Colonic mucosa (tissue), 4 donors: ENCODE measurements at regions not wholly inside any gene's neighbourhood (a gene's known extent, or its start where the extent isn't known, plus 50 kb on each side); places are given as distances from the start of the nearest gene placed in this dataset.

ENCODE experiments used
- DNase-seq: peaks from one replicate; pipeline ENCODE4 v3.0.0-alpha.2; 2020
- H3K27ac ChIP-seq: fragments of 200-600 bp; one replicate; pipeline ENCODE4 v1.8.0; 2021
- H3K27me3 ChIP-seq: fragments of 200-600 bp; one replicate; pipeline ENCODE4 v1.8.0; 2021
- H3K36me3 ChIP-seq: fragments of 200-600 bp; one replicate; pipeline ENCODE4 v1.8.0; 2021
- H3K4me1 ChIP-seq: fragments of 200-600 bp; one replicate; pipeline ENCODE4 v1.8.0; 2021; ENCODE audit warnings: mild to moderate bottlenecking
- H3K4me3 ChIP-seq: fragments of 200-600 bp; one replicate; pipeline ENCODE4 v1.8.0; 2021
- H3K9ac ChIP-seq, 2 donors: one replicate each; pipeline ENCODE4 v1.7.0; 2013; ENCODE audit warnings: control low read depth in 2 of 2, low read depth in 2 of 2, low read length in 2 of 2
- H3K9me3 ChIP-seq: fragments of 200-600 bp; one replicate; pipeline ENCODE4 v1.8.0; 2021
- intact Hi-C: fragments of 100-400 bp; cut with DNase I; formaldehyde crosslinking; loops from one replicate; pipeline ENCODE4 v1.14.1; 2022
- TF ChIP-seq, protein P1 (sequence below): fragments of 200-600 bp; IDR thresholded peaks from one replicate; pipeline ENCODE4 v1.8.0; 2022; ENCODE audit warnings: antibody characterized with exemption, mild to moderate bottlenecking
- donor health status: healthy.
- donor health status: DM: no; HTN: no; CAD: no.
- donor health status: DM: no; HTN: no; CAD: no.

DNA sequence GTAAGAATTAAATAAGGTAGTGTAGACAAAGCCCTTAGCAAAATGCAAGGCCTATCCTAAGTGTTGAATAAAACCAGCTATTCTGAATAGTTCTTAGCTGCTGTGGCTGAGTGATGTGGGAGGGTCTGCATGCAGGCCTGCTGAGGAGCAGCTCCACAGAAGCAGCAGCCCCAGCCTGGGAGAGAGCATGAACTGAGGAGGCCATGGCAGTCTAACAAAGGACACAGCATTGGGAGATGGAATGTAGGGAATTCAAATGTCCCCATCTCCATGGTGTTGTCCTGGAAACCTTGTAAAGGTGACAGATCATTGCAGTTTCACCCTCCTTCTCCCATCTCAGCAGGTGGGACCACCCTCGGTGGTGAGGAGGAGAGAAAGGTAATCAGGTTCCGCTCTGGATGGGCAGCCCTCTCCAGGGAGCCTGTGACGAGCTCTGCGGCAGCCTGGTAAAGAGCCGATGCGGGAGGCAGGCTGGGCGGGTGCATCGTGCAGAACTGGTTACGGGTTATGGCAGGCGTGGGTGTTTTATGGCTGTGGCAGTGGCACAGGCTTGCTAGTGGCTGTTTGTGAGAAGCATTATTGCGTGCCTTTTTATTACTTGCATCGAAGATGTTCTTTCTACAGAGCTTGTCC, 199.9 kb upstream of the GLRA1 start:
- no peak overlapping the region for H3K4me3 ChIP-seq
- H3K9me3 ChIP-seq = no peaks in the 10 kb centered on the region
- no peaks in the 10 kb centered on the region for H3K27me3 ChIP-seq
- no peak for DNase-seq
- no peak overlapping the region for H3K9ac ChIP-seq
- H3K36me3 ChIP-seq = no peaks in the 10 kb centered on the region
- H3K4me1 ChIP-seq = no peaks in the 10 kb centered on the region
- no peak overlapping the region for H3K27ac ChIP-seq
- TF ChIP-seq, protein P1, sequence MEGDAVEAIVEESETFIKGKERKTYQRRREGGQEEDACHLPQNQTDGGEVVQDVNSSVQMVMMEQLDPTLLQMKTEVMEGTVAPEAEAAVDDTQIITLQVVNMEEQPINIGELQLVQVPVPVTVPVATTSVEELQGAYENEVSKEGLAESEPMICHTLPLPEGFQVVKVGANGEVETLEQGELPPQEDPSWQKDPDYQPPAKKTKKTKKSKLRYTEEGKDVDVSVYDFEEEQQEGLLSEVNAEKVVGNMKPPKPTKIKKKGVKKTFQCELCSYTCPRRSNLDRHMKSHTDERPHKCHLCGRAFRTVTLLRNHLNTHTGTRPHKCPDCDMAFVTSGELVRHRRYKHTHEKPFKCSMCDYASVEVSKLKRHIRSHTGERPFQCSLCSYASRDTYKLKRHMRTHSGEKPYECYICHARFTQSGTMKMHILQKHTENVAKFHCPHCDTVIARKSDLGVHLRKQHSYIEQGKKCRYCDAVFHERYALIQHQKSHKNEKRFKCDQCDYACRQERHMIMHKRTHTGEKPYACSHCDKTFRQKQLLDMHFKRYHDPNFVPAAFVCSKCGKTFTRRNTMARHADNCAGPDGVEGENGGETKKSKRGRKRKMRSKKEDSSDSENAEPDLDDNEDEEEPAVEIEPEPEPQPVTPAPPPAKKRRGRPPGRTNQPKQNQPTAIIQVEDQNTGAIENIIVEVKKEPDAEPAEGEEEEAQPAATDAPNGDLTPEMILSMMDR = no peak
- intact Hi-C loops = no loop called here

GRCh38 chr5:152118676-152119470, 194.2 kb upstream of the GLRA1 start:
- intact Hi-C loops = no loop called here
- no peak overlapping the region for H3K9ac ChIP-seq
- DNase-seq = no peak
- H3K9me3 ChIP-seq = no peaks in the 10 kb centered on the region
- TF ChIP-seq, protein P1 = no peak
- no peaks in the 10 kb centered on the region for H3K4me1 ChIP-seq
- no peaks in the 10 kb centered on the region for H3K36me3 ChIP-seq
- no peaks in the 10 kb centered on the region for H3K27me3 ChIP-seq
- H3K4me3 ChIP-seq = no peak overlapping the region
- no peak overlapping the region for H3K27ac ChIP-seq

GRCh38 chr5:152116934-152117333, 192.3 kb upstream of the GLRA1 start:
- no peaks in the 10 kb centered on the region for H3K36me3 ChIP-seq
- H3K9ac ChIP-seq = no peak overlapping the region
- H3K9me3 ChIP-seq = no peaks in the 10 kb centered on the region
- TF ChIP-seq, protein P1 = no peak
- intact Hi-C loops = no loop called here
- no peak overlapping the region for H3K27ac ChIP-seq
- no peaks in the 10 kb centered on the region for H3K4me1 ChIP-seq
- H3K4me3 ChIP-seq = no peak overlapping the region
- H3K27me3 ChIP-seq = no peaks in the 10 kb centered on the region
- no peak for DNase-seq

DNA sequence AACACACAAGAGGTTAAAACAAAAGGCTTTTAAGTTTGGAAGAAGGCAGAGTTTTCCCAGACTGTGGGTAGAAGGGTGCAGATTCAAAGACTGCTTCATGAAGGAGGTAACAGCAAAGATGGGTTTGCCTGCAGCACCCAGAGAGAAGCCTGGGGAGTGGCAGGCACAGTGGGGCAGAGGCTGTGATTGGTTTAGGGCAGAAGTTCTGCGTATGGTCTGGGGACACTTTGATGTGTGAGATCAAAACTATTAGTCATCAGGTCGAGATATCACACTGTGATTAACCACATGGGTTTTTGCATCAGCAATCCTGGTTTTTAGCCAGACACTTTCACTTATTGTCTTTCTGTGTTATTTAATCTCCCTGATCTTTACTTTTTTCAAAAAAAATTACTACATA, 188.8 kb upstream of the GLRA1 start:
- H3K36me3 ChIP-seq = no peaks in the 10 kb centered on the region
- no peak for DNase-seq
- TF ChIP-seq, protein P1 = no peak
- intact Hi-C loops = no loop called here
- no peak overlapping the region for H3K9ac ChIP-seq
- no peak overlapping the region for H3K27ac ChIP-seq
- H3K27me3 ChIP-seq = no peaks in the 10 kb centered on the region
- H3K4me1 ChIP-seq = no peaks in the 10 kb centered on the region
- no peaks in the 10 kb centered on the region for H3K9me3 ChIP-seq
- H3K4me3 ChIP-seq = no peak overlapping the region

GRCh38 chr5:152107220-152107619, 182.6 kb upstream of the GLRA1 start:
- DNase-seq = no peak
- intact Hi-C loops = no loop called here
- Histone ChIP-seq H3K9me3 (no peaks in the 10 kb centered on the region), H3K27me3 (no peaks in the 10 kb centered on the region), H3K27ac (no peak overlapping the region), H3K4me1 (no peaks in the 10 kb centered on the region), H3K4me3 (no peak overlapping the region), H3K9ac (no peak overlapping the region), H3K36me3 (no peaks in the 10 kb centered on the region)
- TF ChIP-seq, protein P1 = no peak
